ENCODE measurements at regions not wholly inside any gene's neighbourhood (a gene's known extent, or its start where the extent isn't known, plus 50 kb on each side); places are given as distances from the start of the nearest gene placed in this dataset.

DNA sequence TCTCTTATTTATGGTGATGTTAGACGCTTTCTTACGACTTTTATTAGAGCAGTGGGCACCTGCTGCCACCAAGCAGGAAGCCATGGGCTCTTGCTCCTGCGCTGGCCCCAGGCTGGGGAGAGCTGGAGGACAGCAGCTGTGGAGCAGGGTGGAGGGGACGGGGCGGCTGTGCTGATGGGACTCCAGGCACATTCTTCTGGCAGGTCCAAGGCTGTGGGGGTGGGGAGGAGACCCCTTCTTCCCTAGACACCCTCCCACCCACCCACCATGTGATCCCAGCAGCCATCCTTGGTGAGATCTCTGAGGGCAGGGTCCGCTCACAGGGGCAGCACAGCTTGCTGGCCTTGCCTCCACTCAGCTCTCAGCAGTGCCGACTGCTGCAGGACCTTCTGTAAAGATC is 192.6 kb upstream of the IRX4 start:
- H3K36me3 ChIP-seq (ENCODE audit: insufficient read depth), result 0 out of 2 replicates have a peak, but pooled peaks cover 3% of the 10 kb centered on the region
- no peaks in the 10 kb centered on the region for H3K4me1 Mint-ChIP-seq
- H3F3A ChIP-seq (replicated peaks; ENCODE audit: low read depth), result no peaks in the 10 kb centered on the region
- peaks cover 3% of the 10 kb centered on the region; the same call in 1 of the 2 replicates for H3K9me2 ChIP-seq (ENCODE audit: insufficient read depth)
- H3K9me3 Mint-ChIP-seq, result peaks cover 4% of the 10 kb centered on the region; the same call in 1 of the 3 replicates
- no peaks in the 10 kb centered on the region for H4K20me1 ChIP-seq (replicated peaks; ENCODE audit: insufficient read depth)
- no peak overlapping the region for H3K27ac ChIP-seq (ENCODE audit: low read depth)
- no peak overlapping the region for H2AFZ ChIP-seq
- H3K4me2 ChIP-seq, result no peak overlapping the region
- TF ChIP-seq ZNF331 (CRISPR knock-in tag; IDR thresholded peaks at IDR 0.05; ENCODE audit: low read depth) (no peak), EZH2 (IDR thresholded peaks at IDR 0.05; ENCODE audit: low read depth, unreplicated experiment) (no peak), POLR2AphosphoS5 (IDR thresholded peaks at IDR 0.05; ENCODE audit: low read depth) (no peak), JUNB (IDR thresholded peaks at IDR 0.05; ENCODE audit: unreplicated experiment) (no peak), EZH2phosphoT487 (IDR thresholded peaks at IDR 0.05; ENCODE audit: unreplicated experiment) (no peak), NANOG (IDR thresholded peaks at IDR 0.05; ENCODE audit: borderline replicate concordance) (no peak), STAT1 (IDR thresholded peaks at IDR 0.05; ENCODE audit: unreplicated experiment) (no peak), CREB1 (CRISPR knock-in tag; IDR thresholded peaks at IDR 0.05; ENCODE audit: low read depth) (no peak), ZNF114 (CRISPR knock-in tag; IDR thresholded peaks at IDR 0.05) (no peak)
- TF ChIP-seq, protein P1, sequence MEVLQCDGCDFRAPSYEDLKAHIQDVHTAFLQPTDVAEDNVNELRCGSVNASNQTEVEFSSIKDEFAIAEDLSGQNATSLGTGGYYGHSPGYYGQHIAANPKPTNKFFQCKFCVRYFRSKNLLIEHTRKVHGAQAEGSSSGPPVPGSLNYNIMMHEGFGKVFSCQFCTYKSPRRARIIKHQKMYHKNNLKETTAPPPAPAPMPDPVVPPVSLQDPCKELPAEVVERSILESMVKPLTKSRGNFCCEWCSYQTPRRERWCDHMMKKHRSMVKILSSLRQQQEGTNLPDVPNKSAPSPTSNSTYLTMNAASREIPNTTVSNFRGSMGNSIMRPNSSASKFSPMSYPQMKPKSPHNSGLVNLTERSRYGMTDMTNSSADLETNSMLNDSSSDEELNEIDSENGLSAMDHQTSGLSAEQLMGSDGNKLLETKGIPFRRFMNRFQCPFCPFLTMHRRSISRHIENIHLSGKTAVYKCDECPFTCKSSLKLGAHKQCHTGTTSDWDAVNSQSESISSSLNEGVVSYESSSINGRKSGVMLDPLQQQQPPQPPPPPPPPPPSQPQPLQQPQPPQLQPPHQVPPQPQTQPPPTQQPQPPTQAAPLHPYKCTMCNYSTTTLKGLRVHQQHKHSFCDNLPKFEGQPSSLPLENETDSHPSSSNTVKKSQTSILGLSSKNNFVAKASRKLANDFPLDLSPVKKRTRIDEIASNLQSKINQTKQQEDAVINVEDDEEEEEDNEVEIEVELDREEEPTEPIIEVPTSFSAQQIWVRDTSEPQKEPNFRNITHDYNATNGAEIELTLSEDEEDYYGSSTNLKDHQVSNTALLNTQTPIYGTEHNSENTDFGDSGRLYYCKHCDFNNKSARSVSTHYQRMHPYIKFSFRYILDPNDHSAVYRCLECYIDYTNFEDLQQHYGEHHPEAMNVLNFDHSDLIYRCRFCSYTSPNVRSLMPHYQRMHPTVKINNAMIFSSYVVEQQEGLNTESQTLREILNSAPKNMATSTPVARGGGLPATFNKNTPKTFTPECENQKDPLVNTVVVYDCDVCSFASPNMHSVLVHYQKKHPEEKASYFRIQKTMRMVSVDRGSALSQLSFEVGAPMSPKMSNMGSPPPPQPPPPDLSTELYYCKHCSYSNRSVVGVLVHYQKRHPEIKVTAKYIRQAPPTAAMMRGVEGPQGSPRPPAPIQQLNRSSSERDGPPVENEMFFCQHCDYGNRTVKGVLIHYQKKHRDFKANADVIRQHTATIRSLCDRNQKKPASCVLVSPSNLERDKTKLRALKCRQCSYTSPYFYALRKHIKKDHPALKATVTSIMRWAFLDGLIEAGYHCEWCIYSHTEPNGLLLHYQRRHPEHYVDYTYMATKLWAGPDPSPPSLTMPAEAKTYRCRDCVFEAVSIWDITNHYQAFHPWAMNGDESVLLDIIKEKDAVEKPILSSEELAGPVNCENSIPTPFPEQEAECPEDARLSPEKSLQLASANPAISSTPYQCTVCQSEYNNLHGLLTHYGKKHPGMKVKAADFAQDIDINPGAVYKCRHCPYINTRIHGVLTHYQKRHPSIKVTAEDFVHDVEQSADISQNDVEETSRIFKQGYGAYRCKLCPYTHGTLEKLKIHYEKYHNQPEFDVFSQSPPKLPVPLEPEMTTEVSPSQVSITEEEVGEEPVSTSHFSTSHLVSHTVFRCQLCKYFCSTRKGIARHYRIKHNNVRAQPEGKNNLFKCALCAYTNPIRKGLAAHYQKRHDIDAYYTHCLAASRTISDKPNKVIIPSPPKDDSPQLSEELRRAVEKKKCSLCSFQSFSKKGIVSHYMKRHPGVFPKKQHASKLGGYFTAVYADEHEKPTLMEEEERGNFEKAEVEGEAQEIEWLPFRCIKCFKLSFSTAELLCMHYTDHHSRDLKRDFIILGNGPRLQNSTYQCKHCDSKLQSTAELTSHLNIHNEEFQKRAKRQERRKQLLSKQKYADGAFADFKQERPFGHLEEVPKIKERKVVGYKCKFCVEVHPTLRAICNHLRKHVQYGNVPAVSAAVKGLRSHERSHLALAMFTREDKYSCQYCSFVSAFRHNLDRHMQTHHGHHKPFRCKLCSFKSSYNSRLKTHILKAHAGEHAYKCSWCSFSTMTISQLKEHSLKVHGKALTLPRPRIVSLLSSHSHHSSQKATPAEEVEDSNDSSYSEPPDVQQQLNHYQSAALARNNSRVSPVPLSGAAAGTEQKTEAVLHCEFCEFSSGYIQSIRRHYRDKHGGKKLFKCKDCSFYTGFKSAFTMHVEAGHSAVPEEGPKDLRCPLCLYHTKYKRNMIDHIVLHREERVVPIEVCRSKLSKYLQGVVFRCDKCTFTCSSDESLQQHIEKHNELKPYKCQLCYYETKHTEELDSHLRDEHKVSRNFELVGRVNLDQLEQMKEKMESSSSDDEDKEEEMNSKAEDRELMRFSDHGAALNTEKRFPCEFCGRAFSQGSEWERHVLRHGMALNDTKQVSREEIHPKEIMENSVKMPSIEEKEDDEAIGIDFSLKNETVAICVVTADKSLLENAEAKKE (CRISPR knock-in tag; IDR thresholded peaks at IDR 0.05), result no peak
- TF ChIP-seq, protein P2, sequence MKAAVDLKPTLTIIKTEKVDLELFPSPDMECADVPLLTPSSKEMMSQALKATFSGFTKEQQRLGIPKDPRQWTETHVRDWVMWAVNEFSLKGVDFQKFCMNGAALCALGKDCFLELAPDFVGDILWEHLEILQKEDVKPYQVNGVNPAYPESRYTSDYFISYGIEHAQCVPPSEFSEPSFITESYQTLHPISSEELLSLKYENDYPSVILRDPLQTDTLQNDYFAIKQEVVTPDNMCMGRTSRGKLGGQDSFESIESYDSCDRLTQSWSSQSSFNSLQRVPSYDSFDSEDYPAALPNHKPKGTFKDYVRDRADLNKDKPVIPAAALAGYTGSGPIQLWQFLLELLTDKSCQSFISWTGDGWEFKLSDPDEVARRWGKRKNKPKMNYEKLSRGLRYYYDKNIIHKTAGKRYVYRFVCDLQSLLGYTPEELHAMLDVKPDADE (IDR thresholded peaks at IDR 0.05), result no peak
- TF ChIP-seq, protein P3, sequence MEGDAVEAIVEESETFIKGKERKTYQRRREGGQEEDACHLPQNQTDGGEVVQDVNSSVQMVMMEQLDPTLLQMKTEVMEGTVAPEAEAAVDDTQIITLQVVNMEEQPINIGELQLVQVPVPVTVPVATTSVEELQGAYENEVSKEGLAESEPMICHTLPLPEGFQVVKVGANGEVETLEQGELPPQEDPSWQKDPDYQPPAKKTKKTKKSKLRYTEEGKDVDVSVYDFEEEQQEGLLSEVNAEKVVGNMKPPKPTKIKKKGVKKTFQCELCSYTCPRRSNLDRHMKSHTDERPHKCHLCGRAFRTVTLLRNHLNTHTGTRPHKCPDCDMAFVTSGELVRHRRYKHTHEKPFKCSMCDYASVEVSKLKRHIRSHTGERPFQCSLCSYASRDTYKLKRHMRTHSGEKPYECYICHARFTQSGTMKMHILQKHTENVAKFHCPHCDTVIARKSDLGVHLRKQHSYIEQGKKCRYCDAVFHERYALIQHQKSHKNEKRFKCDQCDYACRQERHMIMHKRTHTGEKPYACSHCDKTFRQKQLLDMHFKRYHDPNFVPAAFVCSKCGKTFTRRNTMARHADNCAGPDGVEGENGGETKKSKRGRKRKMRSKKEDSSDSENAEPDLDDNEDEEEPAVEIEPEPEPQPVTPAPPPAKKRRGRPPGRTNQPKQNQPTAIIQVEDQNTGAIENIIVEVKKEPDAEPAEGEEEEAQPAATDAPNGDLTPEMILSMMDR (conservative IDR thresholded peaks at IDR 0.05; ENCODE audit: low read depth in 2 of 2), result no peak
- TF ChIP-seq, protein P4, sequence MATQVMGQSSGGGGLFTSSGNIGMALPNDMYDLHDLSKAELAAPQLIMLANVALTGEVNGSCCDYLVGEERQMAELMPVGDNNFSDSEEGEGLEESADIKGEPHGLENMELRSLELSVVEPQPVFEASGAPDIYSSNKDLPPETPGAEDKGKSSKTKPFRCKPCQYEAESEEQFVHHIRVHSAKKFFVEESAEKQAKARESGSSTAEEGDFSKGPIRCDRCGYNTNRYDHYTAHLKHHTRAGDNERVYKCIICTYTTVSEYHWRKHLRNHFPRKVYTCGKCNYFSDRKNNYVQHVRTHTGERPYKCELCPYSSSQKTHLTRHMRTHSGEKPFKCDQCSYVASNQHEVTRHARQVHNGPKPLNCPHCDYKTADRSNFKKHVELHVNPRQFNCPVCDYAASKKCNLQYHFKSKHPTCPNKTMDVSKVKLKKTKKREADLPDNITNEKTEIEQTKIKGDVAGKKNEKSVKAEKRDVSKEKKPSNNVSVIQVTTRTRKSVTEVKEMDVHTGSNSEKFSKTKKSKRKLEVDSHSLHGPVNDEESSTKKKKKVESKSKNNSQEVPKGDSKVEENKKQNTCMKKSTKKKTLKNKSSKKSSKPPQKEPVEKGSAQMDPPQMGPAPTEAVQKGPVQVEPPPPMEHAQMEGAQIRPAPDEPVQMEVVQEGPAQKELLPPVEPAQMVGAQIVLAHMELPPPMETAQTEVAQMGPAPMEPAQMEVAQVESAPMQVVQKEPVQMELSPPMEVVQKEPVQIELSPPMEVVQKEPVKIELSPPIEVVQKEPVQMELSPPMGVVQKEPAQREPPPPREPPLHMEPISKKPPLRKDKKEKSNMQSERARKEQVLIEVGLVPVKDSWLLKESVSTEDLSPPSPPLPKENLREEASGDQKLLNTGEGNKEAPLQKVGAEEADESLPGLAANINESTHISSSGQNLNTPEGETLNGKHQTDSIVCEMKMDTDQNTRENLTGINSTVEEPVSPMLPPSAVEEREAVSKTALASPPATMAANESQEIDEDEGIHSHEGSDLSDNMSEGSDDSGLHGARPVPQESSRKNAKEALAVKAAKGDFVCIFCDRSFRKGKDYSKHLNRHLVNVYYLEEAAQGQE (IDR thresholded peaks at IDR 0.05; ENCODE audit: unreplicated experiment), result no peak
- no peaks in the 10 kb centered on the region for H3K36me3 Mint-ChIP-seq (ENCODE audit: low read depth)
- DNase-seq (ENCODE audit: low spot score) (no peak), ATAC-seq (no peak)
- no peak overlapping the region for H3K4me3 Mint-ChIP-seq
- H3K4me3 ChIP-seq, result no peak overlapping the region
- no peaks in the 10 kb centered on the region for H3K79me2 ChIP-seq (replicated peaks; ENCODE audit: insufficient read depth)
- no peak overlapping the region for H3K27ac Mint-ChIP-seq
- no peaks in the 10 kb centered on the region for H3K4me1 ChIP-seq (ENCODE audit: insufficient read depth)
- no peaks in the 10 kb centered on the region for H3K27me3 ChIP-seq (ENCODE audit: insufficient read depth)
- peaks cover 3% of the 10 kb centered on the region for H3K27me3 Mint-ChIP-seq (ENCODE audit: insufficient read depth, low read depth, poor library complexity)

Data from GM23338 (cell line).